Astrocyte of the cerebellum (primary cell): ENCODE measurements at regions not wholly inside any gene's neighbourhood (a gene's known extent, or its start where the extent isn't known, plus 50 kb on each side); places are given as distances from the start of the nearest gene placed in this dataset.

Experiments used
- DNase-seq: peaks from one replicate; pipeline ENCODE4 v3.0.0-alpha.2; 2011; ENCODE audit warnings: low read depth
- H3K4me3 ChIP-seq: 2 replicates; pipeline ENCODE4 v1.5.1; 2011; ENCODE audit warnings: mild to moderate bottlenecking, low read depth, low read length, moderate library complexity
- CTCF ChIP-seq: IDR thresholded peaks from 2 replicates; pipeline ENCODE4 v1.5.1; 2012; ENCODE audit warnings: low read length, low read depth, moderate library complexity, mild to moderate bottlenecking; ENCODE audit errors: missing control alignments
- in situ Hi-C: cut with HindIII; loops from 2 replicates; pipeline ENCODE4 v1.10.0; 2017; ENCODE audit warnings: low sequenced_read_pairs

GRCh38 chr10:58921421-58921855 is 255.0 kb upstream of the PHYHIPL start:
- no peak for DNase-seq
- TF ChIP-seq CTCF: no peak
- H3K4me3 ChIP-seq: no peak overlapping the region
- in situ Hi-C loops: no loop called here

- TF ChIP-seq CTCF: no peak
- H3K4me3 ChIP-seq: no peak overlapping the region
- in situ Hi-C loops: no loop called here
- DNase-seq: no peak
These were observed 251.1 kb upstream of the PHYHIPL start for GRCh38 chr10:58925381-58925780.

GRCh38 chr10:58930500-58930899 is 245.9 kb upstream of the PHYHIPL start:
- no peak for TF ChIP-seq CTCF
- H3K4me3 ChIP-seq: no peak overlapping the region
- DNase-seq: no peak
- in situ Hi-C loops: no loop called here

GRCh38 chr10:58932126-58932525 is 244.3 kb upstream of the PHYHIPL start:
- no peak overlapping the region for H3K4me3 ChIP-seq
- TF ChIP-seq CTCF: no peak
- in situ Hi-C loops: no loop called here
- peak; percentile 49 for DNase-seq

GRCh38 chr10:58932577-58933314 is 243.7 kb upstream of the PHYHIPL start:
- in situ Hi-C loops: no loop called here
- H3K4me3 ChIP-seq: no peak overlapping the region
- TF ChIP-seq CTCF: no peak
- DNase-seq: no peak

- H3K4me3 ChIP-seq: no peak overlapping the region
- no peak for TF ChIP-seq CTCF
- in situ Hi-C loops: no loop called here
- no peak for DNase-seq
These were observed 240.1 kb upstream of the PHYHIPL start for GRCh38 chr10:58936364-58936763.

GRCh38 chr10:58937423-58937822 is 239.0 kb upstream of the PHYHIPL start:
- no peak for DNase-seq
- no peak for TF ChIP-seq CTCF
- in situ Hi-C loops: no loop called here
- H3K4me3 ChIP-seq: no peak overlapping the region
